OCI-LY3 (cell line): ENCODE measurements at regions not wholly inside any gene's neighbourhood (a gene's known extent, or its start where the extent isn't known, plus 50 kb on each side); places are given as distances from the start of the nearest gene placed in this dataset.

ENCODE experiments used
- CTCF ChIP-seq: fragments of 200-600, 300-600 bp; sonication (generic); IDR thresholded peaks from 2 replicates; pipeline ENCODE4 v1.5.1; 2014; ENCODE audit warnings: antibody characterized with exemption, low read length, low read depth
- EZH2phosphoT487 ChIP-seq: fragments of 200-600 bp; shearing (Covaris generic); IDR thresholded peaks from 2 replicates; pipeline ENCODE4 v1.6.1; 2018; ENCODE audit warnings: antibody characterized with exemption, mixed run types, low read depth

GRCh38 chr10:9922126-9922870, 1095.4 kb upstream of the CELF2 start:
- TF ChIP-seq CTCF = no peak
- no peak for TF ChIP-seq EZH2phosphoT487
